ENCODE measurements at regions not wholly inside any gene's neighbourhood (a gene's known extent, or its start where the extent isn't known, plus 50 kb on each side); places are given as distances from the start of the nearest gene placed in this dataset.

DNA sequence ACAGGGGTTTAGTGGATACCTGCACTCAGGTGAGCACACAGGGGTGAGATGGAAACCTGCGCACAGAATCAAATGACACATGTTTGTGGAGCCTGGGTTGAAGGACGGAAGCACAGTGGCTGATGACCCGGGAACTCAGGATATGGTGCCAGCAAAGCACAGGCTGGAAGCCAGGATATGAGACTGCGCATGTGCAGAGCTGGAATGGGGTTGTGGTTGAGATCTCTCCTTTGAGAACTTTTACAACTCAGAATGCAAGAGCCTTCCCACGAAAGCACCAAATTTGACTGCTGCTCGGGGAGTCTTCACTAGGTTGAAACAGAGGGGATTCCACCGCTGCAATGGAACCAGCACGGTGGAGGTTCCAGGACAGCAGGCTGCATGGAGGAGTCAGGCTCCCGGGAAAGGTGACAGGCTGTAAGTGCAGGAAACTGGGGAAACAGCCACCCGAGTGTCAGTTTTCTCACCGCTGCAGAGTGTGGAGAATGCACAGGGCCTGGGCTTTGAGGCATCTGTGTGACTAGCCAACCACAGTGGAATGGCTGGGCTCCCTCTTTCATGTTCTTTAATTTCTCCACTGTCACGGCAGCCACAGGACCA lies 133.4 kb upstream of the TCERG1L start:
- TF ChIP-seq, protein P1, sequence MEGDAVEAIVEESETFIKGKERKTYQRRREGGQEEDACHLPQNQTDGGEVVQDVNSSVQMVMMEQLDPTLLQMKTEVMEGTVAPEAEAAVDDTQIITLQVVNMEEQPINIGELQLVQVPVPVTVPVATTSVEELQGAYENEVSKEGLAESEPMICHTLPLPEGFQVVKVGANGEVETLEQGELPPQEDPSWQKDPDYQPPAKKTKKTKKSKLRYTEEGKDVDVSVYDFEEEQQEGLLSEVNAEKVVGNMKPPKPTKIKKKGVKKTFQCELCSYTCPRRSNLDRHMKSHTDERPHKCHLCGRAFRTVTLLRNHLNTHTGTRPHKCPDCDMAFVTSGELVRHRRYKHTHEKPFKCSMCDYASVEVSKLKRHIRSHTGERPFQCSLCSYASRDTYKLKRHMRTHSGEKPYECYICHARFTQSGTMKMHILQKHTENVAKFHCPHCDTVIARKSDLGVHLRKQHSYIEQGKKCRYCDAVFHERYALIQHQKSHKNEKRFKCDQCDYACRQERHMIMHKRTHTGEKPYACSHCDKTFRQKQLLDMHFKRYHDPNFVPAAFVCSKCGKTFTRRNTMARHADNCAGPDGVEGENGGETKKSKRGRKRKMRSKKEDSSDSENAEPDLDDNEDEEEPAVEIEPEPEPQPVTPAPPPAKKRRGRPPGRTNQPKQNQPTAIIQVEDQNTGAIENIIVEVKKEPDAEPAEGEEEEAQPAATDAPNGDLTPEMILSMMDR (IDR thresholded peaks at IDR 0.05; ENCODE audit: low read depth, low read length), result no peak
- no peak for DNase-seq (ENCODE audit: extremely low read depth, low read depth)

DNA sequence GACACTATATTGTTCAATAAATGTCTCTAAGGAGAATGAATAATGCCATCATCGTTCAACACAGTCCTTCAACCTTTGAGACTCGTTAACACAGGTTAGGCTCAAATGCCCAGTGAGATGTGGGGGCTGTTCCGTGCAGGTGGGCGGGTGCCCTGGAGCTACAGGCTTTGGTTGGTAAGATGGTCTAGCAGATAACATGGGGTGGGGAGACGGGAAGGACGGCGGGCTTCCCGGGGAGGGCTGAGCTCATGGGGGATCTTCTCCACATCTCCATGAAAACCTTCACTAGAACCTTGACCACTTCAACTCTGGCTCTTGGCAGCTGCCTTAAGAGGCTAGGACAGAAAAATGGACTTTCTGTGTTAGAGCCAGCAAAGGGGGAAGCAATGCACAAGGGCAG lies 134.1 kb upstream of the TCERG1L start:
- no peak for DNase-seq (ENCODE audit: extremely low read depth, low read depth)
- TF ChIP-seq, protein P1 (IDR thresholded peaks at IDR 0.05; ENCODE audit: low read depth, low read length), result no peak

DNA sequence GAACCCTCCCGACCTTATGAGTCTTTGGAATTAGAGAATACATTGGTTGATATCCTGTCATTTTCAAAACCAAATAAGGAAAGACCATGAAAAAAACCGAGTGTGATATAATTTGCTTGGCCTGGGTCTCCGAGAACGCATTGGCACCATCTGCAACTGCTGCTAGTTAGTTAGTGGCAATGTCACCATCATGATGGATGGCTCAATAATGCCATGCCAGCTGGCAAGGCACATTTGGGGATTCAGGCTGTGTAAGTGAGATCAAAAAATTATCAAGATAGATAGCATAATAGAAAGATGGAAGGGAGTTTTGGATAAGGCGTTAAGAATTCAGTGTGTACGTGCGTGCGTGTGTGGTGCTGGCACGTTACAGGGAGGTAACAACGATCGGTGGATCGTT lies 134.7 kb upstream of the TCERG1L start:
- TF ChIP-seq, protein P1 (IDR thresholded peaks at IDR 0.05; ENCODE audit: low read depth, low read length), result no peak
- DNase-seq (ENCODE audit: extremely low read depth, low read depth), result no peak

DNA sequence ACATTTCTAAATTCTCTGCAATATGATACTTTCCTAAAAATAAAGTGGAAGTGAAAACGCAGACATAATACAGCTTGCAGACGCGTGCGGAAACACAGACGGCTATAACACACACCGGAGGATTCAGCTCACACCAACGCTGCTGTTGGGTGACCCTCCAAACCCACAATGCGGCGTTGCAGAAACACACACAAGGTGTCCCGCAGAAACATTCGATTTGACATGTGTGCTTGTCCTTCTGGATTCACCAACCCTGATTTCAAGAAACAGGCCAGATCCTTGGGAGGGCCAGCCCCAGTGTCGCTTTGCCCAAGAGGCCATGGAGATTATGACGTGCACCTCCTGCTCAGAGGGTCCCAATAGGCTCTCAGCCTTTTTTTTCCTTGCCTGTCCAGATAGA lies 136.7 kb upstream of the TCERG1L start:
- TF ChIP-seq, protein P1 (IDR thresholded peaks at IDR 0.05; ENCODE audit: low read depth, low read length), result no peak
- DNase-seq (ENCODE audit: extremely low read depth, low read depth), result no peak

DNA sequence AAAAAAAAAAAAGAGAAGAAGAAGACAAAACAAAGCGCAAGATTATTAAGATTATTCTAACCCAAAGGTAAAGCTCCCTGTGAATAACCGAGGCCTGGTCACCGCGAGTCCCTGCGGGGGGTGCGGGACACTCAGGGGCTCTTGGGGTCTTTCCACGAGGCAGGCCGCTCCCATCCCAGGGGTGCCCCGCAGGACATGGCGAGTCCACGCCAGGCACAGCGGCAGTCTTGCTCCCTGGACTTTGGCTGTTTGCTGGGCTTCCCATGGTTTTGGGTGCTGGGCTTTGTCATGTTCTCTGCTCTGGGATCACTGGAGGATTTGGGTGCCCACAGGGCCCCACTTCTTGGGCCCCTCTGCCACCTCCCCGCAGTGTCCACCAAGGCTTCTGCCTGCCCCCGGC lies 137.4 kb upstream of the TCERG1L start:
- TF ChIP-seq, protein P1 (IDR thresholded peaks at IDR 0.05; ENCODE audit: low read depth, low read length), result no peak
- no peak for DNase-seq (ENCODE audit: extremely low read depth, low read depth)

DNA sequence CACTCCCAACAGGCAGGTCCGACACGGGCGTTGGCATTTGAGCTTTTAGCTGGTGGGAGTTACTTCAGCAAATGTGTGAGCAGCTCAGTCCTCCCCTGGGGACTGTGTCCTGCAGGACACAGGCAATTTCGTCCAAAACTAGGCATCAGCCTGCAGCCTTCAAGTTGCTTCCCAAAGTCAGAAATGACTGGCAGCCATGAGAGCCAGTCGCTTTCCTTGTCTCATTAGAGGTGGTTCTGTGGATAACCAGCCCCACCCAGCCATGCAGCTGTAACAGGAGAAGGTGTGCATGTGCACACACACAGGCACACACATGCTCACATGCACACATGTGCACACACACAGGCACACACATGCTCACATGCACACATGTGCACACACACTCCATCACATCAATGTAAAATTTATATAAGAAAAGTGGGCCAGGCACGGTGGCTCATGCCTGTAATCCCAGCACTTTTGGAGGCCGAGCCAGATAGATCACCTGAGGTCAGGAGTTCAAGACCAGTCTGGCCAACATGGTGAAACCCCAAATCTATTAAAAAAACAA lies 138.8 kb upstream of the TCERG1L start:
- TF ChIP-seq, protein P1 (IDR thresholded peaks at IDR 0.05; ENCODE audit: low read depth, low read length), result no peak
- DNase-seq (ENCODE audit: extremely low read depth, low read depth), result no peak

DNA sequence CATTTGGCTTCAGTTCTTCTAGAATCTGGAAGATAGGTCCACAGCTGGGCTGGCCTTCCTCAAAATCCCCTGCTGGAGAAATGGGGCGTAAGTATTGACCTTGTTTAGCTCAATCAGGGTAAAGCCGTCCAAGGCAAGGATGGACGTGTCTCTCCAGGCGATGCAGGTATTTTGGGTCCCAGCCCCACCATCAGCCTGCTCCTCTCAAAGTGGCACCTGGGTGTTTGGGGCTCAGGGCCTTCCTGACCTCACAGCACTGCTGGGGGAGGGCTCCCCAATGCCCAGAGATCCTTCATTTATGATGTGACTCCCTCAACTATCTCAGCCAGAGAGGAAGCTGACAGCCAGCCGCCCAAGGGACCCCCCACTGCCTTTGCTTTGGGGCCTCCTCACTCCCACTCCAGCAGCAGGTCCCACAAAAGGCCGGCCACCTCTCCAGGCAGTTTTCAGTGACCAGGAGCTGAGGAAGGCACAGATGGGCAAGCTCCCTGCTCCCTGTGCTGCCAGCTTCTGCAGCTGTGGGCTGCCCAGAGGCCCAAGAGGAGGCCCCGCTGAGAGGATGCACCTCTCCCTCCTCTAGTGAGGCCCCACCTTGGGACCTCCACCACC lies 140.0 kb upstream of the TCERG1L start:
- TF ChIP-seq, protein P1 (IDR thresholded peaks at IDR 0.05; ENCODE audit: low read depth, low read length), result no peak

More for the DNA sequence above, 140.0 kb upstream of the TCERG1L start:
- no peak for DNase-seq (ENCODE audit: extremely low read depth, low read depth)
